ENCODE measurements at regions not wholly inside any gene's neighbourhood (a gene's known extent, or its start where the extent isn't known, plus 50 kb on each side); places are given as distances from the start of the nearest gene placed in this dataset.
A peak's percentile ranks its signal among the peaks of the same experiment; 100 is the strongest.

- H3K4me1 ChIP-seq (ENCODE audit: insufficient read depth, low read length), result peaks cover 4% of the 10 kb centered on the region
- H3K79me2 ChIP-seq (ENCODE audit: insufficient read depth, low read length), result no peaks in the 10 kb centered on the region
- Mint-ChIP-seq H3K27ac (ENCODE audit: unreplicated experiment) (no peak overlapping the region), H3K4me1 (ENCODE audit: low read depth, unreplicated experiment) (peaks cover 41% of the 10 kb centered on the region), H3K27me3 (ENCODE audit: low read depth, unreplicated experiment) (peaks cover 4% of the 10 kb centered on the region), H3K9me3 (ENCODE audit: unreplicated experiment) (peaks cover 3% of the 10 kb centered on the region), H3K36me3 (ENCODE audit: low read depth, unreplicated experiment) (no peaks in the 10 kb centered on the region), H3K4me3 (ENCODE audit: unreplicated experiment) (no peak overlapping the region)
- no peak overlapping the region for H3K4me3 ChIP-seq (ENCODE audit: insufficient read depth, low read depth, low read length)
- FAIRE-seq, result peak; percentile 5
- H3K36me3 ChIP-seq (ENCODE audit: insufficient read depth, low read length), result no peaks in the 10 kb centered on the region
- H3K27ac ChIP-seq (ENCODE audit: low read depth, low read length), result no peak overlapping the region
- H2AFZ ChIP-seq (ENCODE audit: low read depth, low read length), result no peak overlapping the region
- H4K20me1 ChIP-seq (ENCODE audit: insufficient read depth, low read length), result no peaks in the 10 kb centered on the region
- TF ChIP-seq EZH2 (IDR thresholded peaks at IDR 0.05; ENCODE audit: insufficient read depth, low read length), result no peak
- TF ChIP-seq, protein P1, sequence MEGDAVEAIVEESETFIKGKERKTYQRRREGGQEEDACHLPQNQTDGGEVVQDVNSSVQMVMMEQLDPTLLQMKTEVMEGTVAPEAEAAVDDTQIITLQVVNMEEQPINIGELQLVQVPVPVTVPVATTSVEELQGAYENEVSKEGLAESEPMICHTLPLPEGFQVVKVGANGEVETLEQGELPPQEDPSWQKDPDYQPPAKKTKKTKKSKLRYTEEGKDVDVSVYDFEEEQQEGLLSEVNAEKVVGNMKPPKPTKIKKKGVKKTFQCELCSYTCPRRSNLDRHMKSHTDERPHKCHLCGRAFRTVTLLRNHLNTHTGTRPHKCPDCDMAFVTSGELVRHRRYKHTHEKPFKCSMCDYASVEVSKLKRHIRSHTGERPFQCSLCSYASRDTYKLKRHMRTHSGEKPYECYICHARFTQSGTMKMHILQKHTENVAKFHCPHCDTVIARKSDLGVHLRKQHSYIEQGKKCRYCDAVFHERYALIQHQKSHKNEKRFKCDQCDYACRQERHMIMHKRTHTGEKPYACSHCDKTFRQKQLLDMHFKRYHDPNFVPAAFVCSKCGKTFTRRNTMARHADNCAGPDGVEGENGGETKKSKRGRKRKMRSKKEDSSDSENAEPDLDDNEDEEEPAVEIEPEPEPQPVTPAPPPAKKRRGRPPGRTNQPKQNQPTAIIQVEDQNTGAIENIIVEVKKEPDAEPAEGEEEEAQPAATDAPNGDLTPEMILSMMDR (IDR thresholded peaks at IDR 0.05; ENCODE audit: insufficient read depth, low read depth, low read length), result no peak
- no peaks in the 10 kb centered on the region for H3K27me3 ChIP-seq (ENCODE audit: insufficient read depth, low read length)
- no peak for DNase-seq (ENCODE audit: low read depth)
- H3K4me2 ChIP-seq (ENCODE audit: low read length), result no peak overlapping the region
- no peaks in the 10 kb centered on the region for H3K9me3 ChIP-seq (ENCODE audit: insufficient read depth, low read depth, low read length)
- H3K9ac ChIP-seq (ENCODE audit: low read length), result no peak overlapping the region
Measured at GRCh38 chr15:39497759-39498565, 82.9 kb upstream of the THBS1 start.

- H3K36me3 Mint-ChIP-seq (ENCODE audit: low read depth, unreplicated experiment), result no peaks in the 10 kb centered on the region
- DNase-seq (ENCODE audit: low read depth) (peak; percentile 15), FAIRE-seq (peak; percentile 34)
- no peaks in the 10 kb centered on the region for H3K9me3 ChIP-seq (ENCODE audit: insufficient read depth, low read depth, low read length)
- H3K4me1 Mint-ChIP-seq (ENCODE audit: low read depth, unreplicated experiment), result peaks cover 41% of the 10 kb centered on the region
- H3K27me3 ChIP-seq (ENCODE audit: insufficient read depth, low read length), result no peaks in the 10 kb centered on the region
- peaks cover 3% of the 10 kb centered on the region for H3K9me3 Mint-ChIP-seq (ENCODE audit: unreplicated experiment)
- peaks cover 4% of the 10 kb centered on the region for H3K4me1 ChIP-seq (ENCODE audit: insufficient read depth, low read length)
- no peaks in the 10 kb centered on the region for H3K36me3 ChIP-seq (ENCODE audit: insufficient read depth, low read length)
- peaks cover 4% of the 10 kb centered on the region for H3K27me3 Mint-ChIP-seq (ENCODE audit: low read depth, unreplicated experiment)
- no peak overlapping the region for H3K4me2 ChIP-seq (ENCODE audit: low read length)
- no peak overlapping the region for H3K4me3 Mint-ChIP-seq (ENCODE audit: unreplicated experiment)
- no peak overlapping the region for H3K27ac Mint-ChIP-seq (ENCODE audit: unreplicated experiment)
- H3K79me2 ChIP-seq (ENCODE audit: insufficient read depth, low read length), result no peaks in the 10 kb centered on the region
- H3K27ac ChIP-seq (ENCODE audit: low read depth, low read length), result no peak overlapping the region
- H3K4me3 ChIP-seq (ENCODE audit: insufficient read depth, low read depth, low read length), result no peak overlapping the region
- TF ChIP-seq, protein P1 (IDR thresholded peaks at IDR 0.05; ENCODE audit: insufficient read depth, low read depth, low read length), result no peak
- TF ChIP-seq EZH2 (IDR thresholded peaks at IDR 0.05; ENCODE audit: insufficient read depth, low read length), result no peak
- H3K9ac ChIP-seq (ENCODE audit: low read length), result no peak overlapping the region
- no peaks in the 10 kb centered on the region for H4K20me1 ChIP-seq (ENCODE audit: insufficient read depth, low read length)
- H2AFZ ChIP-seq (ENCODE audit: low read depth, low read length), result no peak overlapping the region
Measured at GRCh38 chr15:39498629-39499028, 82.2 kb upstream of the THBS1 start.

- no peak for TF ChIP-seq EZH2 (IDR thresholded peaks at IDR 0.05; ENCODE audit: insufficient read depth, low read length)
- TF ChIP-seq, protein P1 (IDR thresholded peaks at IDR 0.05; ENCODE audit: insufficient read depth, low read depth, low read length), result no peak
- Mint-ChIP-seq H3K27ac (ENCODE audit: unreplicated experiment) (no peak overlapping the region), H3K9me3 (ENCODE audit: unreplicated experiment) (peaks cover 3% of the 10 kb centered on the region), H3K4me3 (ENCODE audit: unreplicated experiment) (no peak overlapping the region), H3K4me1 (ENCODE audit: low read depth, unreplicated experiment) (peaks cover 41% of the 10 kb centered on the region), H3K36me3 (ENCODE audit: low read depth, unreplicated experiment) (no peaks in the 10 kb centered on the region), H3K27me3 (ENCODE audit: low read depth, unreplicated experiment) (peaks cover 4% of the 10 kb centered on the region)
- H3K27me3 ChIP-seq (ENCODE audit: insufficient read depth, low read length), result no peaks in the 10 kb centered on the region
- no peaks in the 10 kb centered on the region for H4K20me1 ChIP-seq (ENCODE audit: insufficient read depth, low read length)
- H3K9me3 ChIP-seq (ENCODE audit: insufficient read depth, low read depth, low read length), result no peaks in the 10 kb centered on the region
- H3K79me2 ChIP-seq (ENCODE audit: insufficient read depth, low read length), result no peaks in the 10 kb centered on the region
- no peak overlapping the region for H2AFZ ChIP-seq (ENCODE audit: low read depth, low read length)
- FAIRE-seq, result peak; percentile 37
- H3K4me1 ChIP-seq (ENCODE audit: insufficient read depth, low read length), result peaks cover 4% of the 10 kb centered on the region
- no peak overlapping the region for H3K4me2 ChIP-seq (ENCODE audit: low read length)
- no peak overlapping the region for H3K4me3 ChIP-seq (ENCODE audit: insufficient read depth, low read depth, low read length)
- H3K27ac ChIP-seq (ENCODE audit: low read depth, low read length), result no peak overlapping the region
- H3K36me3 ChIP-seq (ENCODE audit: insufficient read depth, low read length), result no peaks in the 10 kb centered on the region
- no peak overlapping the region for H3K9ac ChIP-seq (ENCODE audit: low read length)
- peak; percentile 34 for DNase-seq (ENCODE audit: low read depth)
Measured at GRCh38 chr15:39499042-39499441, 81.8 kb upstream of the THBS1 start.
